Transverse colon (tissue), 4 donors: ENCODE measurements at regions not wholly inside any gene's neighbourhood (a gene's known extent, or its start where the extent isn't known, plus 50 kb on each side); places are given as distances from the start of the nearest gene placed in this dataset.

Experiments used
- DNase-seq: peaks from one replicate; pipeline ENCODE4 v3.0.0-alpha.2; 2019
- H3K27ac ChIP-seq, 4 donors: fragments of 200-600 bp; sonication (generic); 2 replicates each; pipeline ENCODE4 v1.5.1; 2016 to 2018; ENCODE audit warnings: inconsistent platforms in 4 of 4
- H3K27me3 ChIP-seq: fragments of 200-600 bp; sonication (generic); 2 replicates; pipeline ENCODE4 v1.5.1; 2017; ENCODE audit warnings: inconsistent platforms
- H3K36me3 ChIP-seq, 4 donors: fragments of 200-600 bp; sonication (generic); 2 replicates each; pipeline ENCODE4 v1.5.1; 2017 to 2019; ENCODE audit warnings: inconsistent platforms in 4 of 4
- H3K4me1 ChIP-seq, 4 donors: fragments of 200-600 bp; sonication (generic); 2 replicates each; pipeline ENCODE4 v1.5.1; 2017 to 2020; ENCODE audit warnings: inconsistent platforms in 4 of 4
- H3K4me3 ChIP-seq, 4 donors: fragments of 200-600 bp; sonication (generic); 1 replicate in 1 of 4; 2 replicates in 3 of 4; pipeline versions ENCODE4 v1.5.1 to v1.6.1; 2017 to 2019; ENCODE audit warnings: inconsistent platforms in 4 of 4
- H3K9me3 ChIP-seq, 2 donors: fragments of 200-600 bp; sonication (generic); 2 replicates each; pipeline ENCODE4 v1.5.1; 2017 to 2019; ENCODE audit warnings: inconsistent platforms in 2 of 2
- EP300 ChIP-seq: sonication (generic); formaldehyde crosslinking; IDR thresholded peaks from one replicate; pipeline ENCODE4 v1.6.1; 2017; ENCODE audit warnings: antibody characterized with exemption, low read depth
- POLR2A ChIP-seq: fragments of 450-650 bp; IDR thresholded peaks from one replicate; pipeline ENCODE4 v1.6.1; 2016; ENCODE audit warnings: antibody characterized with exemption, mild to moderate bottlenecking, moderate library complexity
- POLR2AphosphoS5 ChIP-seq, 3 donors: sonication (generic); formaldehyde crosslinking; IDR thresholded peaks; one replicate each; pipeline ENCODE4 v1.6.1; 2016; ENCODE audit warnings: antibody characterized with exemption in 3 of 3
- WGBS, 2 donors: methylation state at CpG; one replicate each; pipeline ENCODE4 v1.1.5; 2018; ENCODE audit warnings: low coverage in 1 of 2; 5-methylcytosine and 5-hydroxymethylcytosine counted together
- in situ Hi-C, 4 donors: fragments of 200-750 bp; cut with MboI; loops; one replicate each; pipeline versions ENCODE4 v1.15.0 to v1.15.1; 2017; ENCODE audit warnings: low sequenced_read_pairs in 3 of 4, low pct_ligation_motif_present in 1 of 4, low pct_unique_long_range_greater_than_20kb in 1 of 4
- intact Hi-C: fragments of 100-400 bp; cut with DNase I; formaldehyde crosslinking; loops from one replicate; pipeline ENCODE4 v1.15.1; 2023; ENCODE audit warnings: low total_unique reads
- TF ChIP-seq, protein P1 (sequence below), 5 experiments: fragments of 200-600 bp in 3 of 5; fragments of 450-650 bp in 2 of 5; sonication (generic) in 3 of 5; IDR thresholded peaks; 1 replicate in 2 of 5; 2 replicates in 3 of 5; pipeline ENCODE4 v1.5.1; 2016 to 2017; ENCODE audit warnings: antibody characterized with exemption in 5 of 5, inconsistent platforms in 3 of 5, mild to moderate bottlenecking in 2 of 5, moderate library complexity in 1 of 5

DNA sequence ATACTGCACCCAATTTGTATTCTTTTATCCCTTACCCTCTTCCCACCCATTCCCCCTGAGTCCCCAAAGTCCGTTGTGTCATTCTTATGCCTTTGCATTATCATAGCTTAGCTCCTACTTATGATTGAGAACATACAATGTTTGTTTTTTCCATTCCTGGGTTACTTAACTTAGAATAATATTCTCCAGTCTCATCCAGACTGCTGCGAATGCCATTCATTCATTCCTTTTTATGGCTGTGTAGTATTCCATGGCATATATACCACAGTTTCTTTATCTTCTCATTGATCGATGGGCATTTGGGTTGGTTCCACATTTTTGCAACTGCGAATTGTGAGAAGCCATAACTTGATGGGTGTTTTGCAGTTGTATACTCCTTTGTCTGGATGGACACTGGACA lies 62.8 kb downstream of the FHIP1A start:
- DNase-seq = no peak
- Histone ChIP-seq H3K36me3 (no peaks in the 10 kb centered on the region), H3K27me3 (no peaks in the 10 kb centered on the region), H3K4me1 (no peaks in the 10 kb centered on the region), H3K4me3 (no peak overlapping the region), H3K27ac (no peak overlapping the region), H3K9me3 (no peaks in the 10 kb centered on the region)
- in situ Hi-C loops (no loop called here), intact Hi-C loops (no loop called here)
- TF ChIP-seq EP300 = no peak
- TF ChIP-seq, protein P1, sequence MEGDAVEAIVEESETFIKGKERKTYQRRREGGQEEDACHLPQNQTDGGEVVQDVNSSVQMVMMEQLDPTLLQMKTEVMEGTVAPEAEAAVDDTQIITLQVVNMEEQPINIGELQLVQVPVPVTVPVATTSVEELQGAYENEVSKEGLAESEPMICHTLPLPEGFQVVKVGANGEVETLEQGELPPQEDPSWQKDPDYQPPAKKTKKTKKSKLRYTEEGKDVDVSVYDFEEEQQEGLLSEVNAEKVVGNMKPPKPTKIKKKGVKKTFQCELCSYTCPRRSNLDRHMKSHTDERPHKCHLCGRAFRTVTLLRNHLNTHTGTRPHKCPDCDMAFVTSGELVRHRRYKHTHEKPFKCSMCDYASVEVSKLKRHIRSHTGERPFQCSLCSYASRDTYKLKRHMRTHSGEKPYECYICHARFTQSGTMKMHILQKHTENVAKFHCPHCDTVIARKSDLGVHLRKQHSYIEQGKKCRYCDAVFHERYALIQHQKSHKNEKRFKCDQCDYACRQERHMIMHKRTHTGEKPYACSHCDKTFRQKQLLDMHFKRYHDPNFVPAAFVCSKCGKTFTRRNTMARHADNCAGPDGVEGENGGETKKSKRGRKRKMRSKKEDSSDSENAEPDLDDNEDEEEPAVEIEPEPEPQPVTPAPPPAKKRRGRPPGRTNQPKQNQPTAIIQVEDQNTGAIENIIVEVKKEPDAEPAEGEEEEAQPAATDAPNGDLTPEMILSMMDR (IDR thresholded peaks at IDR 0.05) = no peak
- TF ChIP-seq POLR2A = no peak
- TF ChIP-seq POLR2AphosphoS5 (IDR thresholded peaks at IDR 0.05) = no peak
- 88 to 91% methylated on average over 4 of the region's 4 CpGs for WGBS, 2 donors

- no peaks in the 10 kb centered on the region for H3K36me3 ChIP-seq
- TF ChIP-seq EP300 (no peak), POLR2AphosphoS5 (IDR thresholded peaks at IDR 0.05) (no peak), POLR2A (no peak)
- TF ChIP-seq, protein P1 (IDR thresholded peaks at IDR 0.05) = no peak
- no peaks in the 10 kb centered on the region for H3K9me3 ChIP-seq
- H3K4me1 ChIP-seq = no peaks in the 10 kb centered on the region
- H3K27ac ChIP-seq = no peak overlapping the region
- DNase-seq = no peak
- no peaks in the 10 kb centered on the region for H3K27me3 ChIP-seq
- in situ Hi-C loops = no loop called here
- WGBS, 2 donors = 22 to 31% methylated on average over 1 of the region's 1 CpG
- intact Hi-C loops = no loop called here
- no peak overlapping the region for H3K4me3 ChIP-seq
These were observed 63.3 kb downstream of the FHIP1A start for GRCh38 chr4:151472297-151472696.

DNA sequence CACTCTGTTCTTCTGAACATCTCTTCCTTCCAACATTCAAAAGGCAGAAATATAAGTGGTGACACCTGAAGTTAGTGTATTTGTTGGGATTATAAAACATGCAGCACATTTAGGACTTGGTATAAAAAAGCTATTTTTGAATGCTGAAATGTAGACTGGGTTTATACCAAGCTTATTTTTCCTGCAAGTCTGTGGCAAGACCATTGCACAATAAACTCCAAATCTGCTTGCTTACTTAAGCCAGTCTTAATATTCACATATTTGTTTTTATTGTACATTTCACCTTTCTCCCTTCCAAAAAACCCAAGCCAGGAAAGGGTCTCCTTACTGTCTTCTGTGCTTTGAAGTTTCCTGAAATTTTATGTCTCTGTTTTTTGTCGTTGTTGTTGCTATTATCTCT lies 63.7 kb downstream of the FHIP1A start:
- Histone ChIP-seq H3K4me3 (no peak overlapping the region), H3K27ac (no peak overlapping the region), H3K4me1 (no peaks in the 10 kb centered on the region), H3K36me3 (no peaks in the 10 kb centered on the region), H3K27me3 (no peaks in the 10 kb centered on the region), H3K9me3 (no peaks in the 10 kb centered on the region)
- DNase-seq = no peak
- intact Hi-C loops = no loop called here
- WGBS, 2 donors = 27 to 64% methylated on average over 1 of the region's 1 CpG
- TF ChIP-seq, protein P1 (IDR thresholded peaks at IDR 0.05) = no peak
- TF ChIP-seq POLR2AphosphoS5 (IDR thresholded peaks at IDR 0.05) = no peak
- TF ChIP-seq EP300 = no peak
- no peak for TF ChIP-seq POLR2A
- in situ Hi-C loops = no loop called here

DNA sequence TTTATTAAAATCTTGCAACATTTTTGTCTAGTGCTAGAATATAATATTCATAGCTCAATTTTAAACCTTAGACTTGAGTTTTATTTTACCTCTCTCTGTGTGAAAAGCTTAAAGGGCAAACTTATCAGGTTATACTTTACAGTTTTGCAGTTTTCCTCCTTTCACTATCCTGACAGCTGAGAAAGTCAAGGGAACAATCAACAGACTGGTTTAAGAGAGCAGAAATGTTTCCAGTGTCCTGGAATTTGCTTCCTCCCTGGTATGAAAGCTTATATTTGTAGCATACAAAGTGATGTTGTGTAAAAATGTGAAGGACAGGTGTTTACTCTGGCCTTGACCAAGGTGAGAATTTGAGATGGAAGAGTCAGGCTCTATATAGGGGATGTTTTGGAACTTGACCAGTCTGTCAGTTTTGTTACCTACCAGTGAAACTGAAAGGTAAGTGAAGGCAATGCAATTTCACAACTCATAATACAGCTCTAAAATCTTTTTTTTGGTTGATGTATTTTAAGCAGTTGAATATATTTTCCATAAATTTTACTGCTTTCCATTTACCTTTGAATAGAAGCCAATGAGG lies 64.6 kb downstream of the FHIP1A start:
- Histone ChIP-seq H3K36me3 (no peaks in the 10 kb centered on the region), H3K27me3 (no peaks in the 10 kb centered on the region), H3K4me3 (no peak overlapping the region), H3K4me1 (no peaks in the 10 kb centered on the region), H3K27ac (no peak overlapping the region), H3K9me3 (no peaks in the 10 kb centered on the region)
- in situ Hi-C loops = no loop called here
- no peak for DNase-seq
- TF ChIP-seq POLR2A = no peak
- no peak for TF ChIP-seq EP300
- TF ChIP-seq, protein P1 (IDR thresholded peaks at IDR 0.05) = no peak
- no peak for TF ChIP-seq POLR2AphosphoS5 (IDR thresholded peaks at IDR 0.05)
- intact Hi-C loops = no loop called here
